ENCODE measurements at regions not wholly inside any gene's neighbourhood (a gene's known extent, or its start where the extent isn't known, plus 50 kb on each side); places are given as distances from the start of the nearest gene placed in this dataset.
"Not testable (repeated sequence)": the region's sequence is repeated elsewhere in the genome, so short reads cannot be mapped to it uniquely, and the experiment has no call there.

GRCh38 chr17:20683651-20684229 lies 104.2 kb downstream of the CDRT15L2 start:
- DNase-seq = not testable (repeated sequence)

GRCh38 chr17:20684975-20685374 lies 105.5 kb downstream of the CDRT15L2 start:
- DNase-seq = not testable (repeated sequence)

GRCh38 chr17:20687584-20687983 lies 108.1 kb downstream of the CDRT15L2 start:
- not testable (repeated sequence) for DNase-seq

- not testable (repeated sequence) for DNase-seq
These were observed 109.7 kb downstream of the CDRT15L2 start for GRCh38 chr17:20689170-20689749.

GRCh38 chr17:20692706-20693105 lies 113.2 kb downstream of the CDRT15L2 start:
- not testable (repeated sequence) for DNase-seq

GRCh38 chr17:20695871-20696270 lies 116.3 kb downstream of the CDRT15L2 start:
- not testable (repeated sequence) for DNase-seq

- DNase-seq = not testable (repeated sequence)
These were observed 119.1 kb downstream of the CDRT15L2 start for GRCh38 chr17:20698463-20699206.

- DNase-seq = not testable (repeated sequence)
These were observed 121.0 kb downstream of the CDRT15L2 start for GRCh38 chr17:20700528-20700927.

GRCh38 chr17:20701366-20701765 lies 121.8 kb downstream of the CDRT15L2 start:
- DNase-seq = not testable (repeated sequence)

- no peak for DNase-seq
These were observed 123.2 kb downstream of the CDRT15L2 start for GRCh38 chr17:20702692-20703091.

- no peak for DNase-seq
These were observed 124.3 kb downstream of the CDRT15L2 start for GRCh38 chr17:20703781-20704180.

- DNase-seq = not testable (repeated sequence)
These were observed 125.7 kb downstream of the CDRT15L2 start for GRCh38 chr17:20705186-20705585.

GRCh38 chr17:20706751-20707373 lies 127.3 kb downstream of the CDRT15L2 start:
- no peak for DNase-seq

GRCh38 chr17:20708821-20709220 lies 129.3 kb downstream of the CDRT15L2 start:
- DNase-seq = not testable (repeated sequence)

- not testable (repeated sequence) for DNase-seq
These were observed 137.0 kb downstream of the CDRT15L2 start for GRCh38 chr17:20716481-20716880.

GRCh38 chr17:20721171-20721570 lies 141.6 kb downstream of the CDRT15L2 start:
- no peak for DNase-seq

GRCh38 chr17:20724391-20724790 lies 144.9 kb downstream of the CDRT15L2 start:
- DNase-seq = not testable (repeated sequence)

GRCh38 chr17:20727201-20727600 lies 147.7 kb downstream of the CDRT15L2 start:
- not testable (repeated sequence) for DNase-seq

GRCh38 chr17:20728181-20728580 lies 148.7 kb downstream of the CDRT15L2 start:
- no peak for DNase-seq

GRCh38 chr17:20731131-20731530 lies 151.6 kb downstream of the CDRT15L2 start:
- DNase-seq = not testable (repeated sequence)

- no peak for DNase-seq
These were observed 154.4 kb downstream of the CDRT15L2 start for GRCh38 chr17:20733923-20734322.

- DNase-seq = no peak
These were observed 156.3 kb downstream of the CDRT15L2 start for GRCh38 chr17:20735796-20736195.

GRCh38 chr17:20737636-20738035 lies 158.1 kb downstream of the CDRT15L2 start:
- not testable (repeated sequence) for DNase-seq
